ENCODE measurements at regions not wholly inside any gene's neighbourhood (a gene's known extent, or its start where the extent isn't known, plus 50 kb on each side); places are given as distances from the start of the nearest gene placed in this dataset.
"Not testable (repeated sequence)": the region's sequence is repeated elsewhere in the genome, so short reads cannot be mapped to it uniquely, and the experiment has no call there.

DNA sequence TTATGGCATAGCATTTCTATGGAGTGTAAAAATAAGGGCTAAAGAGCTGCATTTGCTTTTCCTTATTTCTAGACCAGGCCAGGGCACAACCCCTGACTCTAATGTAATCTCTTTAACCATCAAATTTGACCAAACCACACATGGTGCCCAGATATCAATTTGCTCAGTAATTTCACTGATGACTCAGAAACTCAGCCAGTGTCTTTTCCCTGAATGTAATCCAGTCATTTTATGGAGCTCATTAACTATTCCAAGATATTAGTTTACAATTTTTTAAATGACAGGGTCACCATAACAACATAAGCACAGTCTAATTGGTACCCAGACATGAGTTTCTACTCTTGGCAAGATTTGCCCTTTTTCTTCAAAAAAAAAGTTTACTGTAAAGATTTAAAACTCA, 270.8 kb upstream of the AGAP1 start:
- no peak for DNase-seq

DNA sequence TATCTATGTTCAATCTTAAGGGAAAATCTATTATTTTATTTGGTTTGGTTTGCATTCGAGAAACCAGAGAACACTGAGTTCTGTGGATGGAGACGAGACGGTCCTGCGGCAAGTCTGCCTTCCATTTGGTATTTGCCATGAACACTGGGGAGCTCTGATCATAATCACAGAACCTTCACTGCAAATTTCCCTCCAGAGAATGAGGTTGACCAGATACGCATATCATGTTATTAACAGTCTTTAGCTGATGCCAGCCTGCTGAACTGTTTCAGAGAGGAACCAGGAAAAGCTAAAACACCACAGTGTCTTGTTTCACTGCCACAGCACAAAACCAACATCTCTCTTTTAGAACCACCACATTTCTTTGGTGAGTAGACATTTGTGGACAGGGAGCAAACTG, 269.4 kb upstream of the AGAP1 start:
- no peak for DNase-seq

DNA sequence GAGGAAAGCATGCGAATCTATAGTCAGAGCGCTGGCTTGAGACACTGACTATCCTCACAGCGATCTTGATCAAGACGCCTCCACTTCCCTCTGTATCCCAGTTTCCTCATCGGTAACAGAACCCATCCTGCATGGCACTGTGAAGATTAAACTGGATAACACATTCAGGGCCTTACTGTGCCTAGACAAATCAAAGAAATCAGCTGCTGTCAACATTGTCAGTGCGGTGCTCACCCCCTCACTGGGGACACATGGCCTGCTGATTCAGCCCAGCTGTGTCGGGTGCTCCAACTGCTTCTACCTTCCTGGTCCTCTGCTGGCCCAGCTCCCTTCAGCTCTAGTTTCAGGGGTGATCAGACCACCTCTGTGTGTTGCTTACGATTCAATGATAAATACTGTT, 268.6 kb upstream of the AGAP1 start:
- DNase-seq: no peak

DNA sequence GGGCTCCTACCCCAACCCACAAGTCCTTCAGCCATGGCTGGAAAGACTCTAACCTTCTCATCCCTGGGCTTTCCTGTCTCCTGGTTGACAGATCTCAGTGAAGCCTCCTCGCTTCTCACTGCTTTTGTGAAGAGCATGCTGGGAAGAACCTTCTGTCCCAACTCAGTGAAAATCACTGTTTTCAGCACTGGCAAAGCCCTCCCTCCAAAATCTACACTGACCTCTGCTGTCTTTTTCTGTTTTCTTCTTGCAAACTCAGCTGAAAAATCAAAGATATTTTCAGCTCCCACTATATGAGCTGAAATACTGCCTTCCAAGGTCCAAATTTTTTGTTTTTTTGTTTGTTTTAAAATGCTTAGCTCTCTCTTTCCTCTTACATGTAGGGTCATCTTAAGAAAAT, 266.3 kb upstream of the AGAP1 start:
- no peak for DNase-seq

DNA sequence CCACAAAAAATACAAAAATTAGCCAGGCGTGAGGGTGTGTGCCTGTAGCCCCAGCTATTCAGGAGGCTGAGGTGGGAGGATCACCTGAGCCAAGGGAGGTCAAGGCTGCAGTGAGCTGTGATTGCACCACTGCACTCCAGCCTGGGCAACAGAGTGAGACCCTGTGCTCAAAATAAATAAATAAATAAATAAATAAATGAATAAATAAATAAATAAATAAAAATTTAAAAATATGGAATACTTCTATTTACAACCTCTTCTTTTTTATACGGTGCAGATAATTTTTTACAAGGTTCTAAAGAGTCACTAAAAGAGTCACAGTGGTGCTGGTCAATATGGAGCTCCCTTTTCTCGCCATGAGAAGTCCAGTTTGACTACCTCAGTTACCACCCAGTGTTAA, 265.4 kb upstream of the AGAP1 start:
- DNase-seq: not testable (repeated sequence)

DNA sequence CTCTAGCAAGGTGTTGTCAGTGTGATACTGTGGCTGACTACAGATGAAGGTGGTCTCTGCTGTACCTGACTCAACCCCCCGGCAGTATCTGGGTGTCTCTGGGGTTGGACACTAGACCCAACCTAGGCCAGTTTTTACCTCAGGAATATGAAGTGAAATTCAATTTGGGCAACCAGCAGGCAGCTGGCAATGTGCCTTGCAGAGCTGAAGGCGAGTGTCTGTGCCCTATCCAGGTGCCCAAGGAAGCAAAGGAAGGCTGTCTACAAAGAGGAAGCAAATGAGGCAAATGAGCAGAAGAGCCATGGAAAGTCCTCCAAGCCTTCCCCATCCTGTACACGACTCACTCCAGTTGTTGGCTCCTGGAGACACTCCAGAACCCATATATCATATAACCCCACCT, 264.6 kb upstream of the AGAP1 start:
- peak; percentile 72 for DNase-seq

DNA sequence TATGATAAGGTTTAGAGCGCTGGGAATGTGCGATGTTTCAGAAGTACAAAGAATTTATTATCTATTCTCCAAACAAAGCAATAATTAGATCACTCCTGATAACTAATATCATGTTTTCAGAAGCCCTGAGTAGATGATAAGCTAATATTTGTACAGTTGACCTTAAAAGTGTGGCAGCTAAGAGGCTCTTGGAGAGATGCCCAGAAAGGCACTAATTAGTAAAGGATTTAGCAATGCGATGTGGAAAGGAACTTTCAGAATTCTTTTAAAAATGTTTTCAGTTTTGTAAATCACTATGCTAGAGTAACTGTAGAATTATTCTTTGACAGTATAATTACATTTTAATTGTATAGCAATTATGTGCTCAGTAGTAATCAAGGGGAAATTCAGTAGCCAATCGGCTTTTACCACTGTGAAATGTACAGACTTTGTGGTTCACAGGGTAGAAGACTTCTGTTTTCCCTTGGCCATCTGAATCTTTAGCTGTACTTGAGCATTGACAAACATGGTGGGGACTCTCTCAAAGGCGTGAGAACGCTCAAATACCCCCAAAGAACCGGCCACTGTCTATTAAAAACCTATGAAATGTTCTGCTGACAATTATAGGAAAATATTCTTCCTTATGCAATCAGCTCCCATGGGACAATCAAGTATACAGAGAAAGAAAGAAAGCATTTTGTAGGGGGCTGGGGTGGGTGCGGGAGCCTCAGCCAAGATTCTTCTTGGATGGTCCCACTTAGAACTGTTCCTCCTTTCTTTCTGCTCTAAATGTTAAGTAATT, 262.8 kb upstream of the AGAP1 start:
- DNase-seq: peak; percentile 64

DNA sequence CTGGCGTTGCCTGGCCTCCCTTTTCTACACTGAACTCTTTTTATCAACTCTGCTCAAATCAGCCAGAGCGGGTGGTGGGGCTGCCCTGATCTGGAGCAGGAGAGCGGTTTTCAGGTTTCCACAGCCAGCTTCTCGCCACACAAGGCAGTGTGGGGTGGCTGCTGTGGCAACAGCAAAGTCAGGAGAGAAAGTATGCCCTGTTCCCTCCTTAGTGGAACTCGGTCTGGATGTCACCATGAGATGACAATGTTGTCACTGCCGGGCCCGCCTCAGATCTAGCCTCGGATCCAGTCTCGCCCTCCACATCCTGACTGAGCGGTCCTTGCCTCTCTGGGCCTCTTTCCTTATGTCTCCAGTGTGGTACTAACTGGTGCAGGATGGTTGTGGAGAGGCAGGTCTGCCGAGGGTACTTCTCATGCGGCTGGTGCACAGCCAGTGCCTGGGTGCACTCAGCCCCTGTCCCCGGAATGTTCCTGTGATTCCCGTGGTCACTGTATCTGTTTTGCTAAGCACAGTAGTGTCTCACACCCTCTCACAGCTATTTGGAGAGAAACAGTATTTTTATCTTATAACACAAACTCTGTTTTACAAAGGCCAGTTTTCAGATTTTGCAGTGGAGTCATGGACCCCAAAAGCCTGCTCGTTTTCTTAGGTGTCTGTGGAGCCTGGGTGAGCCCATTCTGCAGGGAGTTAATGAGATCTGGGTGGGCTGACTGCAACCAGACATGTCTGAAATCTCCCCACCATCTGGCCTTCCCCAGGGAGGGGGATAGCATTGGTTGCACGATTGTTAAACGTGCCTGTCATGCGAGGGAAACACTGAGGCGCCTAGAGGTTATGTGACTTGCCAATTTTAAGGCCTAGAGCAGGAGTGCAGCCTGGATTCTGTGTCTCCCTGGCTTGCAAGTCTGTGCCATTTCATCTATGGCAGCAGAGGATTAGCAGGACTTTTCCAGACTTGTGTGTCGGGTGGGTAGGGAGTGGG, 261.1 kb upstream of the AGAP1 start:
- DNase-seq: no peak

GRCh38 chr2:235234736-235235135, 259.1 kb upstream of the AGAP1 start:
- no peak for DNase-seq

- DNase-seq: no peak
Observed at GRCh38 chr2:235235977-235236767, 257.7 kb upstream of the AGAP1 start.

DNA sequence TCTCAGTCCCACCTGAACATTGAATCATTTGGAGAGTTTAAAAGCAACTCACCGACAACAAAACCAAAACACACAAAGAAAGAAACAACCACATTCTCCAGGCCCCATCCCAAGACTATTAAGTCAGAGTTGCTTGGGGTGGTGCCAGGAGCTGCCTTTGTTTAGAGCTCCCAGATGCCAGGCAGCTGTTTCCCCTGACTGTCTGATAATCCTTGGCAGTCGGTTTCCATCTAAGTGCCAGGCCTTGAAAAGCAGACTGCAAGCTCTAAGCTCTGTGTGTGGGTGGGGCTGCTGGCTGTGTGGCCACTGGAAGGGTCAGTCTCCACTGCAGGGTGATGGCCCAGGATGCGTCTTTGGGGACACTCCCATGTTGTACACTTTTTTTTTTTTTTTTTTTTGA, 255.3 kb upstream of the AGAP1 start:
- peak; percentile 73 for DNase-seq

GRCh38 chr2:235240574-235240973, 253.3 kb upstream of the AGAP1 start:
- no peak for DNase-seq

DNA sequence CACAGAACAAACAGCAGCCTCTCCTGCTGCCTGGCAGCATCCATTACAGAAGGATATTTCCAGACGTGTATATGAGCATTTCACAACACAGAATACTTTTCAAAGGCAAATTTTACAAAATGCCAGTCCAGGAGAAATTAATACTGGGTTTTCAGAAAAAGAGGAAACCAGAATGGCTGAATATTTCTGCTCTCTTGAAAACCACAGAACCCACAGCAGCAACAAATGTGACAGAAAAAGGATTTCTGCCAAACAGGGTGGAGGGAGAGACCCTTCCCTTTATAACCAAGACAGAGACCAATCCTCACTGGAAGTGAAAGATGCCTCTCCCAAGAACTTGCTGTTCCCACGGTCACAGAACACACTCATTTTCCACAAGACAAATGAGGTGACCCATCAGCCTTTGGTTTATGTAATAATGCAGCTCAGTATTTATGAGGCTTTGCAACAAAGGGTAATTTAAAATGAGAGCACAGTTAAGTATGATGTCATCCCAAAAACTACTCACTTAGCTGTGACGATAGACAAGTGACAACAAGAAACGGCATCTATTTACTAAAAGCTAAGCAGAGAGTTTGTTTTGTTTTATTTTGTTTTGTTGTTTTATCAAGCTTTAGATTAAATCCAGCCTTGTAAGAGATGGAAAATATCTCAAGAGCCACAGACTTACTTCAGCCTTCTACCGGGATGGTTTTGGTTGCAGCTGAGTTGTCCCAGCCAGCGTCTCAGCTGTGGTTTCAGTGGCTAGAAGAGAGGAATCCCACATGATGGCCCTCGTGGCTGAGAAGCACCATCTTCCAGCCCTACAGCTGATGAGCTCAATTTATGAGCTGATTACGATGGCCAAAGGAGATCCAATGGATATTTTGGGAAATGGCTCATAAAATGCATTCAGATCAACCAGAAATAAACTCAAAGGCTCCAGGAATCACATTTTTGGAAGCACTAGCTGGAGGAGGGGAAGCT, 249.3 kb upstream of the AGAP1 start:
- DNase-seq: no peak

GRCh38 chr2:235247001-235247400, 246.8 kb upstream of the AGAP1 start:
- no peak for DNase-seq

GRCh38 chr2:235255693-235256092, 238.2 kb upstream of the AGAP1 start:
- DNase-seq: no peak

- no peak for DNase-seq
Observed at GRCh38 chr2:235257590-235257989, 236.3 kb upstream of the AGAP1 start.

DNA sequence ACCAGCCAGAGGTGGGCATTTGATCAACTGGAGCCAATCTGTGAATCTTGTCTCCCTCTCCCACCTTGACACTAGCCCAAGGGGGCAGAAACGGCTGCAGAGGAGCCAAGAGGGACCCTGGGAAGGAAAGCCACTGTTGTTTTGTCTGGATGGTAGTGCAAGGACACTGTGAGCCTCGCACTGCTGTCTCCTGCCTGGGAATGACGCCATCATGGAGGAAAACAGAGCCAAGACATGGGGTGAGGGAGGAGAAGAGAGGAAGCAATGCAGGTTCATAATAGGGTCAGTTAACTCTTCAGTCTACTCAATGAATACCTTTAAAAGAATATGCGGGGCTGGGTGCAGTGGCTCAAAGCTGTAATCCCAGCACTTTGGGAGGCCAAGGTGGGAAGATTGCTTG, 231.1 kb upstream of the AGAP1 start:
- no peak for DNase-seq

GRCh38 chr2:235263205-235264120, 230.4 kb upstream of the AGAP1 start:
- no peak for DNase-seq

GRCh38 chr2:235264121-235264493, 229.7 kb upstream of the AGAP1 start:
- no peak for DNase-seq

DNA sequence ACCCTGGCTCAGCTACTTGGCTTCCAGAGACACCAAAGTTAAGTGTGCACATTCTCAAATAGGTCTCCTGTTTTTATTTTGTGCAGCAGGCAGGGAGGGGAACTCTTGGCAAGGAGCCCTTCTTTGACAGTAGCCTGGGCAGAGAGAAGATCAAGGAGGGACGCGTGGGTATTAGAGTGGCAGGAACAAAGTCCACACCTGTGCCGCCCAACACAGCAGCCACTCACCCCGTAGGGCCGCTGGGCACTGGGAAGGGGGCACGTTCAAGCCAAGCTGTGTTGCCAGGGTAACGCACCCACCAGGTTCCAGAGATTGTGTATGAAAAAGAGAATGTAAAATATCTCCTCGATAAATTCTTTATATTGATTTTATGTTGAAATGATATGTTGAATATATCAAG, 229.3 kb upstream of the AGAP1 start:
- DNase-seq: no peak
